GM19023 (cell line): ENCODE measurements at regions not wholly inside any gene's neighbourhood (a gene's known extent, or its start where the extent isn't known, plus 50 kb on each side); places are given as distances from the start of the nearest gene placed in this dataset.

Experiments
- ATAC-seq: cut with Tn5 transposase; IDR thresholded peaks from one replicate; pipeline ENCODE4 v1.9.1; 2021; ENCODE audit warnings: mild to moderate bottlenecking, moderate library complexity; ENCODE audit not compliant: unreplicated experiment

DNA sequence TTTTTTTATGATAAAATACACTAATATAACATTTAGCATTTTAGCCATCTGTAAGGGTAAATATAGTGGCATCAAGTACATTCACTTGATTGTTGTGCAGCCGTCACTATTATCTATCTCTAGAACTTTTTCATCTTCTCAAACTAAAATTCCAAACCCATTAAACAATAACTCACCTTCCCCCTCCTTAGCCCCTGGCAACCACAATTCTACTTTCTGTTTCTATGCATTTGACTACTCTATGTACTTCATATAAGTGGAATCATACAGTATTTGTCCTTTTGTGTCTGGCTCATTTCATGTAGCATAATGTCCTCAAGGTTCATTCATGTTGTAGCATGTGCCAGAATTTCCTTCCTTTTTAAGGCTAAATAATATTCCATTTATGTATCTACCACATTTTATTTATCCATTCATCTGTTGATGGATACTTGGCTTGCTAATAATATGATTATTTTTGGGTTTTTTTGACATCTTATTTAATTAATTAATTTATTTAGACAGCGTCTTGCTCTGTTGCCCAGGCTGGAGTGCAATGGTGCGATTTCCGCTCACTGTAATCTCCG is 69.6 kb upstream of the MACF1 start:
- ATAC-seq: no peak

DNA sequence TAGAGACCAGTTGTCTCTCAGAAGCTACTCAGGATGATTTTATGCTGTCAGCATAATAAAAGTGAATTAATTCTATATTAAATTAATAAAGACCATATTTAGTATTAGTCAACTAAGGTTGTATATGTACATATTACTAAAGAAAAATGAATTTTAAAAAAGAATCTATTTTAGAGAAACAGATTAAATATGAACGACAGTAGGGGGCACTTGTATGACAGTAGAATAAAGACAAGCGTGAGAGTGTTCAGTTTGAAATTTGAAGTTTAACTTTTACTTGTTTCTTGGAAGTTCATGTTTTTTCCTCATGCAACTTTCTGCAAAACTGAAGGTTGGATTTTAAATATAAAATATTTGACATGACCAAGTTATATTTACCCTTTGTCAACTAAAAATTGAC is 67.9 kb upstream of the MACF1 start:
- no peak for ATAC-seq

DNA sequence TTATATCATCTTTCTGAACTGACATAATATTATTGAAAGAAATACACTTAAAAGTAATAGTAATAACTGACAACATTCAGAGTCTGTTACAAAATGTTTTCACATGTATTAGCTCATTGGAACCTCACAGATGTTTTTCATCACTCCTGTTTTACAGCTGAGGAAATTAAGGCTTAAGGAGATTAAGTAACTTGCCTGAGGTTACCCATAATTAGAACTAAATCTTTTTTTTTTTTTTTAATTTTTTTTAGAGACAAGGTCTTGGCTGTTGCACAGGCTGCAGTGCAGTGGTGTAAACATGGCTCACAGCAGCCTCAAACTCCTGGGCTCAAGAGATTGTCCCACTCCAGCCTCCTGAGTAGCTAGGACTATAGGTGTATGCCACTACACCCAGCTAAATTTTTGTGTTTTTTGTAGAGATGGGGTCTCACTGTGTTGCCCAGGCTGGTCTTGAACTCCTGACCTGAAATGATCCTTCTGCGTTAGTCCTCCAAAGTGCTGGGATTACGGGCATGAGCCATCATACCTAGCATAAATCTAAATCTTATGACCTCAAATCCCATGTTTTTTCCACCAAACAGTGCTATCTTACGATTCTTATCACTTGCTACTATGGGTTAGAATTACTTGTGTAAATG is 64.7 kb upstream of the MACF1 start:
- no peak for ATAC-seq

DNA sequence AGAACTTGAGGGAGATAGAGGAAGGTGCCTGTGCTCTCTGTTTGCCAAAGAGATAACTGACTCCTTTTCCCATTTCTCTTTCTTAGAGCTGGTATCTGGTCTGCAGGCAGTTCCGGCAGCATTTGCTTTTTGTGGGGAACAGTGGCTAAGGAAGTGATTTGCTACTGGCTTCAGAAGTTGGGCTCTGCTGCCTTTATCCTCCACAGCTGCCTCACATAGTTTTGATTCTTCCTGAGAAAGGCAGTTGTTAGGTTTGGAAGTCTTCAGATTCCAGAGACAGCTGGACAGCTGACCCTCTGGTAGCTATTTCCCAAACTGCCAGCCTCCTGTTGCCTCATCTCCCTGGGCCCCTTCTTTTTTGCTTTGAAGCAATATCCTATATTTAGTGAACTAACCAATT is 62.6 kb upstream of the MACF1 start:
- ATAC-seq: no peak

DNA sequence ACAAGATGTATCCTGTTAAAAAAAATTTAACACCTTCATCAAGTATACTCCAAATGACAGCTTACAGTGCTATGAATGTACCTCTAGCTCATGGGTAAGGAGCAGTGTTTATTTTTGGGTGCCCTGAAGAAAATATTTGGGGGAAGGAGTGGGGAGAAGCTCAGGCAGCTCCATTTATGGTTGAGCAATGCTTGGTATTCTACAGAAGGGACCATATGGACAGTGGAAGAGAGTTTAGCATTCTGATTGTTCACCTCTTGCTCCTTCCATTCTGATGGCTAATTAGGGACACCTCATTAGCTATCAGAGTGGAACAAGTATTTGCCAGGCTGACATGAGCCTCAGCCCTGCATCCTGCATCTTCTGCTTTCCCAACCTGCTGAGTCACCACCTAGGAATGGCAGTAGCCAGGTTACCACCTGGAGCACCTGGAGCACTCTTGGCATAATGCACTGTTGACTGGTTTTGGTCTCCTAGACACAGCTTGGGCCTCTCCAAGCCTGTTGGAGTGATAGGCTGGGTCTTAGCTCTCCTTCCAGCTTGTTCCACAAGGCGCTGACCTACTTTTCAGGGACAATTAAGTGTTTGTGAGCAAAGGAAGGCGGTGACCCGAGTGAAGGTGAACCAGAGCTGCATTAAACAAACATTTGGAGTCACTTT is 62.0 kb upstream of the MACF1 start:
- ATAC-seq: no peak

DNA sequence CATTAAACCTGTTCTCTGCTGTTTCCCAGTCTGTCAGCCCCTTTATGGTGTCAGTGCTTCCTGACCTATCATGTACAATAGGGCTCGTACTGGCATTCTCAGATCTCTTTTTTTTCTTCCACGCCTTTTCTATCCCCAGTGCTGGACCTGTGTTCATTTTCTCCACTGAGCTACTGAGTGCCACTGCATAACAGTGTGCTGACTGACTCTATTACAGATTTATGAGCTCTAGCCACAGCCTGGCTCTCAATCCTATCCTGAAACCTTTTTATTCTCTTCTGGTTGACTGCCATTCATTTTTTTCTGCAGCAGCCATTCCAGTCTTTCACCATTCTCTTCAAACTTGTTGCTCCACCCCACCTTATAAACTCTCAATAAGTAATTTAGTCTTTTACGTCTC is 59.6 kb upstream of the MACF1 start:
- ATAC-seq: no peak

DNA sequence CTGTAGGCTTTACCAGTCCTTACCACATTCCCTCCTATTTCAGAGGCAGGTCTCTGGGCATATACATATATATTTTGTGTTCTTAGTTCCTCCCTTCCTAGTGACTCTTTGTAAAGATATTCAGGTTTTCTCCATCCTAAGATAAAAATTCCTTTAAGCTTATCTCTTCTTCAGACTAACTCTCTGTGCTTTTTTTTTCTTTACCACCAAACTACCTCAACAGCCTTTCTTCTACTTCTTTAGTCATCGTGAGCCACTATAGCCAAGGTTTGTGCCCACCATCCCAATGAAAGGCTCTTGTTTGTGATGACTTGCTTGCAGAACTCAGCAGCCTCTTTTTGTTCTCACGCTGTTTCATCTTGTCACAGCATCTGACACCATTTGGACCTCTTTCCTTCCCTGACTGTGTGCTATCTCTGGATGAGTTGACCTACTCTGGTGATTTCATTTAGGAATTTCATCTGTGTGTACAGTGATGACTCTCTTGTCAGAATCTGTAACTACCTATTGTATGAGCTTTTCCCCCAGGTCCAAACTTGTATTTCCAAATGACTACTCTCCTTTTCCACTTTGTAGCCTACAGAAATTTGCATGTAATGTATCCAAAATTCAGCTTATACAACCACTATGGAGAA is 59.0 kb upstream of the MACF1 start:
- ATAC-seq: no peak

DNA sequence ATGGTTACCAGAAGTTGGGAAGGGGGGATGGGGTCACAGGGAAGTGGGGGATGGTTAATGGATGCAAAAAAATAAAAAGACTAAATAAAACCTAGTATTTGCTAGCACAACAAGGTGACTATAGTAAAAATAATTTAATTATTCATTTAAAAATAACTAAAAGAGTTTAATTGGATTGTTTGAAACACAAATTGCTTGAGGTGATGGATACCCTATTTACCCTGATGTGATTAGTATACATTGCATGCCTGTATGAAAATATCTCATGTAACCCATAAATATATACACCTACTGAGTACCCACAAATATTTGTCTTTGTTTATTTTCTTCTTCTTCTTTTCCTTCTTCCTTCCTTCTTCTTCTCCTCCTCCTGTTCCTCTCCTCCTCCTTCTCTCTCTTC is 57.8 kb upstream of the MACF1 start:
- ATAC-seq: no peak

DNA sequence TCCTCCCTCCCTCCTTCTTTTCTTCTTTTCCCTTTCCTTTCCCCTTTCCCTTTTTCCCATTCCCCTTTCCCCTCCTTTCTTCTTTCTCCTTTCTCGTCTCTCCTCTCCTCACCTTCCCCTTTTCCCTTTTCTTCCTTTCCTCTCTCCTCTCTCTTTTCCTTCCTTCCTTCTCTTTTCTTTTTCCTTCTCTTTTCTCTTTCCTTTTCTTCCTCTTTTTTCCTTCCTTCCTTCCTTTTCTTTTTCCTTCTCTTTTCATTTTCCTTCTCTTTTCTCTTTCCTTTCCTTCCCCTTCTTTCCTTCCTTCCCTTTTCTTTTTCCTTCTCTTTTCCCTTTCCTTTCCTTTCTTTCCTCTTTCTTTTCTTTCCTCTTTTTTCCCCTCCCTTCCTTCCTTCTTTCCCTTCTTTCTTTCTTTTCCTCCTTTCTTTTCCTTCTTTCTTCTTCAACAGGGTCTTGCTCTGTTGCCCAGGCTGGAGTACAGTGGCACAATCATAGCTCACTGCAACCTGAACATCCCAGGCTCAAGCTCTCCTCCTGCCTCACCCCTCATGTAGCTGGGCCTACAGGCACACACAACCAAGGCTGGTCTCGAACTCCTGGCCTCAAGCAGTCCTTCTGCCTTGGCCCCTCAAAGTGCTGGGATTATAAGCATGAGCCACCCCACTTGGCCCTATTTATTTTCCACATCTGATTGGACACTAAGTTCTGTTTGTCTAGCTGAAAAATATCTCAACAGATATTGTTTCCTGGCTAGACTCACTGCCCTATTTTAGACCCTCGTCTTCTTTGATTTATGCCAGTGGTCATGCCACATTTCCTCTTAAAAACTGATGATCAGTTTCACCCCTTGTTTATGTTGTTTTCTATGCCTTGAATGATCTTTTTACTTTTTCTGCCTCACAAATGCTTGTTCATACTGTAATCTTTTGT is 57.1 kb upstream of the MACF1 start:
- ATAC-seq: no peak

DNA sequence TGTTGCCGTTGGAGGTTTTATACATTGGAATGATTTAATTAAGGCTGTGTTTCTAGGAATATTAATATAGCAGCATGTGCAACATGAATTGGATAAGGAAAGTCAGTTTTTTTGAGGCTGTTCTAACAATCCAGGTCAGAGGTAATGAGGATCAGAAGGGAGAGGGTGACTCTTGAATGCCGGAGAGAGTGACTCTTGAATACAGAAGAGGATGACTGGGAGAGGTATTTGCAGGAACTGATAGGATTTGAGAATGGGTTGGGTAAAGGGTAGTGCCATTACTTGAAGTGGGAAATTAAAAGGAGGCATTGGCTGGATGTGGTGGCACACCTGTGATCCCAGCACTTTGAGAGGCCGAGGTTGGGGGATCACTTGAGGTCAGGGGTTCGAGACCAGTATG is 55.6 kb upstream of the MACF1 start:
- ATAC-seq: no peak

DNA sequence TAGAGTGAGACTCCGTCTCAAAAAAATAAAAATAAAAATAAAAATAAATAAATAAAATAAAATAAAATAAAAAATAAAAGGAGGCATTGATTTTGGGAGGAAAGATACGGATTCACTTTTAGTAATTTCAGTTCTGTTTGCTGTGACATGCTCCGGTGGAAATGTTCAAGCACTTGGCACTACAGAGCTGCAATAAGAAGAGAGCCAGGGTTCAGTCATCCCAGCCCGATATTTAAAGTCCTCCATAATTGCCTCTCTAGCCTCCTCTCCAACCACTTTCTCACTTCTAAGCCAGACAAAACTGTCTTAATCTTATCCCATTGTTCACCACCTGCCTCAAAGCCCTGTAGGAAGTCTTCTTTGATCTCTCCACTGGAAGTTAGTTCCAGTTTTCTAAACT is 55.0 kb upstream of the MACF1 start:
- ATAC-seq: no peak

DNA sequence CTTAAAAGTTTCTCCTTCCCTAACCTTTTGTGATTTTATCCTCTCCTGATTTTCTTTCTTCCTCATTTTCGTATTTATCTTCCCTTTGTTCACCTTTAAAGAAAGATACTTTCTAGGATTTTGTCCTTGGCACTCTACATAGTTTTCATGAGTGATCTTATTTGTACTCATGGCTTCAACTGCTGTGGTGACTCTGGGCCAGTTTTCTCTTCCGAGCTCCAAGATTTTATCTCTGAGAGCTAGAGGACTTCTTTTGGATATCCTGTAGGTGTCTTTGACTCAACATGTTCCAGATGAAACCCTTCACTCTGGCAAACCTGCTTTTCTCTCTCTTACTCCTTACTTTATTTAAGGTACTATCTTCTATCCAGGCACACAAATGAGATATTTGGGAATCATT is 53.7 kb upstream of the MACF1 start:
- ATAC-seq: no peak

DNA sequence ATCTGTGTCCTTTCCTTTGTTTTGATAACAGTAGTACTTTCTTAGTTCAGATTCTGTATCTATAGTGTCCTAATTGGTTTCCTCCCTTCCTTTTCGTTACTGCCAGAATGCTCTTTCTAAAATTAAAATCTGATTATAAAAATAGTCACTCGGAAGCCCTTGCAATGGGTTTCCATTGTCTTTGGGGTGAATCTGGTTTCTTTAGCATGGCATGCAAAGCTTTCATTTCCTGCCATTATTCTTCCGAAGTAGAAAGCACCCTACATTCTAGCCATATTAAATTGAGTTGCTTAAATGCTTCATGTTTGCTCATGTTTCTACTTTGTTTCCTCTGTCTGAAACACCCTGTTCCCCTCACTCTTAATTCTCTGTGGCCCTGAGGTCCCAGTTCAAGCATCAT is 53.2 kb upstream of the MACF1 start:
- ATAC-seq: no peak

DNA sequence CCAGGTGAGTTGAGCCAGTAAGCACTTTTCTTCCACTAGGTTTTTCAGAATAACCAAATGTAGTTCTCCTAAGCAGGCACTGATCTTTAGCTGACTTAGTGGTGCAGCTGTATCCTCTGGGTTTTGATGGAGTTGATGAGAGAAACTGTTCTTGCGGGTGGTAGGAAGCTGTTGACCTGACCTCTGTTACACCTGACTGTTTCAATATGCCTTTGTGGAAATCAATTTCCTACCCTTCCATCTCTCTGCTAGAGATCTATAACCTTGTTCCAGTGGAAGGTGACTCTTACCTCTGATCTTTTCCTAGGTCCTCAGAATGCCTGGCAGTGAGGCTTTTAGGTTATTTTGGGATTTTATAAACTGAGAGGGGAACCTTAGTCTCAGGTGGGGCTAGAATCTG is 51.6 kb upstream of the MACF1 start:
- ATAC-seq: no peak

DNA sequence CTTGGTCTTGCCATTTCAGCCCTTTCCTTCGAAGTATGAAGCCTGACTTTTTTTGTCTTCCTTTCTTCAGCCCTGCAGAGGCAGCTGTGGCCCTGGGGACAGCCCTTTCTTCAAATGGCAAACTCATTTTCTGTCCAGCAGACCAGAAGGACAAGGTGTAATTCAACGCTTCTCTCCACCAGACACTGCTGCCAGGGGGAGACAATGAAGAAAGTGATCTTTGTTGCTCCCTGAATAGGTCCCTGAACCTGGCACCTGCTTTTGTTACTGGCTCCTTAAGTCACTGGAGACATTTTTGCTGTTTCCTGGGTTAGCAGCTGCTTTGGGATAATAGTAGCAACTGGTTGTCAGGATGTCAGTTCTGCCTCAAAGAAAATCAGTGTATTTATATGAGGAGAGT is 50.8 kb upstream of the MACF1 start:
- no peak for ATAC-seq

DNA sequence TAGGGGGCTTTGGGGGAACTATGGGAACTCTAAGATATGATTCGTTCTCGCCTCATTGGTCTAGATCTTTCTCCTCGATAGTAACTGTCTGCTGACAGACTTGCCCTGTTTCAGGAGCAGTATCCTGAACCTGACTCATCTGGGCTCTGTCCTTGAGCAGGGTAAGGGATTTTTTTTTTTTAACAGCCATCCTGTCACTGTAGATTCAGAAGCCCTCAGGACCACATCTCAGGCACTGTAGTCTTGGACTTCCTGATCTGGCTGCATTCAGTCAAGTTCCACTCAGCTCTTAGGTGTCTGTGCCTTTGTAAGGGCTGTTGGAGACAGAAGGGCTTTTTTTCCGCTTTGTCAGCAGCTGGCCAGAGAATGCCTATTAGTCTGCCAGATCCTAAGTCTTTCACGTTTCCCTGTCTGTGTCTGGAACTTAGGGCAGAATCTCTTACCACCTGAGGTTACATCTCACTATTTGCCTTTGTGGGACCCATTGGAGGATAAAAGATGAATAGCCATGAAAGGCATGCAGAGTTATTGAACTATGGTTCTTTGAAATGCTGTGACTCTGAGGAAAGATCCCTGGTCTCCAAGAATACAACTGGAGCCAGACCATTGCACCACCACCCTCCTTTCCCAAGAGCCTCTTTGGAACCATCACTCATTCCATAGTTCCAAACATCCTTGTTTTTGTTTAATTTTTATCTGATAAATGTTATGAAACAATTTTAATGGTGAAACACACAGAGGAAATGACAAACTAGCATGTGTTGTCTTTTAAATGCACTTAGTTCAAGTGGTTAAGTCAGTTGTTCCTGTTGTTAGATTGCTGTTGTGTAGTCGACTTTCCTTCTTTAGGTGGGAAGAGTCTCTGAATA is 49.7 kb upstream of the MACF1 start:
- no peak for ATAC-seq
